NCI-H2107 (cell line): ENCODE measurements at regions not wholly inside any gene's neighbourhood (a gene's known extent, or its start where the extent isn't known, plus 50 kb on each side); places are given as distances from the start of the nearest gene placed in this dataset.
A peak's percentile ranks its signal among the peaks of the same experiment; 100 is the strongest.
"Not testable (repeated sequence)": the region's sequence is repeated elsewhere in the genome, so short reads cannot be mapped to it uniquely, and the experiment has no call there.

ENCODE experiments used
- DNase-seq: peaks from one replicate; lab custom pipeline; 2025; lab: John Stamatoyannopoulos, UW

GRCh38 chr7:91459539-91459938 is 195.3 kb downstream of the FZD1 start:
- no peak for DNase-seq

DNA sequence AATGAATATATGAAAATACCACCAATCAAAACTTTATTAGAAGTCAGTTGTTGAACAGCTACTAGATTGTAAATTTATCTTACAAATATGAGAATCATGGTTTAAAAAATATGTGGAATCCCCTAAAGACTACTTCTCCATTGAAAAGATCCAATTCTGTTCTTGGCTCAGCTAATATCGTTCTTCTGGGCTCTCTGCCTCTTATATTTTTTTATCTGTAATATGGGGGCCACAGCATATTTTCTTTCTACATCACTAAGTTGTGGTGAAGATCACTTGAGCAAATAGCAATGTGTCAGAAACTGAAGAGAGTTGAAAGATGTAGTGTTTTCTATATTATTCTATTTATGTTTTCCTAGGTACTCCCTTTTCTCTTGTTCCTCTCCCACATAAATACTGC is 198.1 kb downstream of the FZD1 start:
- DNase-seq: no peak

GRCh38 chr7:91463330-91463729 is 199.1 kb downstream of the FZD1 start:
- DNase-seq: no peak

DNA sequence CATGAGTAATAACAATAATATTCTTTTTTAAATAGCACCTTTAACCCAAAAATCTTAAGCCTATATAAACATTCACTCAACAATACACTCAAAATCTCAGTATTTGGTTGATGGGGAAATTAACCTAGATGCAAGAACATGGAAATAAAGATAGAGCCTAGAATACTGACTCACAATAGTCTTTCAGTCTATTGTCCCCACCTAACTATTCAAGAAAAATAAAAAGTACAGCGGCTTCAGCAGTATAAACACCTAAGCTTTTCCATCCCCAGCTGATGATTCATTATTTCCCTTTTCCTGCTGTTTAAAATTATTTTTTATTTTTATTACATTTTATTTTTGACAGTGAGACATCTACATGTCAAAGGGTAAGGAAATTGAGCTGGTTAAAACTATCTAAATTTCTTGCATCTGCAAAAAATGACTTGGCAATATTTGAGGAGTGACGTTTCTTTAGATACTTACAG is 201.4 kb downstream of the FZD1 start:
- no peak for DNase-seq

- DNase-seq: no peak
Observed at GRCh38 chr7:91468256-91468655, 204.0 kb downstream of the FZD1 start.

DNA sequence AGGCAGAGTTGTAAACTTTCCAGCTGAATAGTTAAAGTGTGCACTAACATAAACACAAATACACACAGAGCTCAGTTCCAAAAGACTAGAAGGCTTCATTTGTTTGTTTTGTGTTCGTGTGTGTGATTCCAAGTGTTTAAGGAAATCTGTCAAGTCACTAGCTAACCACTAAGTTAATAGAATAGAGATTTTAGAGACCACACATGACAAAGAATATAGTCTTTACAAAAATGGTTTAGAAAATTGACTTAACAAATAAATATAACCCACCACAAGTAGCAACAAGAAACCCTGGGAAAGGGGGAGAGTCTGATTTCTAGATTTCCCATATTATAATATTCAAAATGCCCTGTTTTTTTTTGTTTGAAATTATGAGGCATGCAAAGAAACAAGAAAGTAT is 209.4 kb downstream of the FZD1 start:
- DNase-seq: no peak

- DNase-seq: no peak
Observed at GRCh38 chr7:91474074-91474473, 209.8 kb downstream of the FZD1 start.

DNA sequence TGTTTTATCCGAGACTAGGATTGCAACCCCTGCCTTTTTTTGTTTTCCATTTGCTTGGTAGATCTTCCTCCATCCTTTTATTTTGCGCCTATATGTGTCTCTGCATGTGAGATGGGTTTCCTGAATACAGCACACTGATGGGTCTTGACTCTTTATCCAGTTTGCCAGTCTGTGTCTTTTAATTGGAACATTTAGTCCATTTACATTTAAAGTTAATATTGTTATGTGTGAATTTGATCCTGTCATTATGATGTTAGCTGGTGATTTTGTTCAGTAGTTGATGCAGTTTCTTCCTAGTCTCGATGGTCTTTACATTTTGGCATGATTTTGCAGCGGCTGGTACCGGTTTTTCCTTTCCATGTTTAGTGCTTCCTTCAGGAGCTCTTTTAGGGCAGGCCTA is 216.2 kb downstream of the FZD1 start:
- not testable (repeated sequence) for DNase-seq

- no peak for DNase-seq
Observed at GRCh38 chr7:91491868-91492267, 227.6 kb downstream of the FZD1 start.

- DNase-seq: no peak
Observed at GRCh38 chr7:91492317-91492716, 228.1 kb downstream of the FZD1 start.

GRCh38 chr7:91492773-91493172 is 228.5 kb downstream of the FZD1 start:
- DNase-seq: no peak

DNA sequence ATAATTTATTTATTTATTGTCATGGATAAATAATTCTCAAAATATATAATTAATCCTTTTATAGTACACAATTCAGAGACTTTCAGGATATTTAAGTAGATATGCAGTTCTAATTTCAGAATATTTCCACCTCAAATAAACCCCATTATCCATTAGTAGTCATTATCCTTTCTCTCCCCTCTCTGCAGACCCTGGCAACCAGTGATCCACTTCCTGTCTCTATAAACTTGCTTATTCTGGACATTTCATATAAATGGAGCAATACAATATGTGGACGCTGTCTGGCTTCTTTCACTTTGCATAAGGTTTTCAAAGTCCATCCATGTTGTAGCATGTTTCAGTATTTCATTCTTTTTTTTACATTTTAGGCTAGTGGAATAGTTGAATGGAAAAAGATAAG is 230.2 kb downstream of the FZD1 start:
- no peak for DNase-seq

- DNase-seq: no peak
Observed at GRCh38 chr7:91496251-91496820, 232.1 kb downstream of the FZD1 start.

DNA sequence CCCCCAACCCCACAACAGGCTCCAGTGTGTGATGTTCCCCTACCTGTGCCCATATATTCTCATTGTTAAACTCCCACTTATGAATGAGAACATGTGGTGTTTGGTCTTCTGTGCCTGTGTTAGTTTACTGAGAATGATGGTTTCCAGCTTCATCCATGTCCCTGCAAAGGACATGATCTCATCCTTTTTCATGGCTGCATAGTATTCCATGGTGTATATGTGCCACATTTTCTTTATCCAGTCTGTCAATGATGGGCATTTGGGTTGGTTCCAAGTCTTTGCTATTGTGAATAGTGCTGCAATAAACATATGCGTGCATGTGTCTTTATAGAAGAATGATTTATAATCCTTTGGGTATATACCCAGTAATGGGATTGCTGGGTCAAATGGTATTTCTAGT is 233.0 kb downstream of the FZD1 start:
- DNase-seq: not testable (repeated sequence)

- DNase-seq: no peak
Observed at GRCh38 chr7:91503934-91504555, 239.8 kb downstream of the FZD1 start.

DNA sequence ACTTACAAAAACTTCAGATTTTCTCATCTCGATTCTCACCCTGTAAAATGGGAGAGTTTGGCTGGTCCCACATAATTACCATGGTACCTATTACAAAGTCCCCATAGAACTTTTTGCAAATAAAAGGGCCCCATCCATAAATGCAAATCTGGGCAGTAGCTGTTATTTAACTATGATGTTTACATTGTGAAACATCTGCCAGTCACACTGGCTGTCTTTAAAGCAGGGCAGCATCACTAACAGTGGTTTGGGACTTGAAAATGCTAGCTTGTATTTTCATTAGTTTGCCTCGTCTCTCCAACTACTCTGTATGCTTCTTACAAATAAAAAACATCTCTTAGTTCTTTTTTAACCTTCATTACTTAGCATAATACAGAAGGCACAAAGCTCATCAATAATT is 240.7 kb downstream of the FZD1 start:
- DNase-seq: no peak

GRCh38 chr7:91506966-91507365 is 242.7 kb downstream of the FZD1 start:
- DNase-seq: not testable (repeated sequence)

- not testable (repeated sequence) for DNase-seq
Observed at GRCh38 chr7:91511861-91512260, 247.6 kb downstream of the FZD1 start.

DNA sequence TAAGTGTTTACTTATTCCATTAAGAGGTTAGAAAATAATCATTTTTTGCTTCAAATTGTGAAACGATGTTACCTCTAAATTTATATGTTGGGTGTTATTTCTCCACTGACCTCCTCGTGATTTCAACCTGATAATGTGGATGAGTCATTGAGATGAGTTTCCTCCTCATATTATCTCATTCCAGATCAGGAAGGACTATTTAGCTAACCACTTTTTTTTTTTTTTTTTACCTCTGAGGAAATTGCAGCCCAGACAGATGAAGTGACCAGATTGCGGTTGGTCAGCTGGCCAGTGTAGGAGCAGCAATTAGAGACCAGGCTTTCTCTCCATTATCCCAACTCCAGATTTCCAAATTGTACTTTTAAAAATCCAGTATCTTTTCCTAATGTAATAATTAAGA is 248.7 kb downstream of the FZD1 start:
- no peak for DNase-seq

DNA sequence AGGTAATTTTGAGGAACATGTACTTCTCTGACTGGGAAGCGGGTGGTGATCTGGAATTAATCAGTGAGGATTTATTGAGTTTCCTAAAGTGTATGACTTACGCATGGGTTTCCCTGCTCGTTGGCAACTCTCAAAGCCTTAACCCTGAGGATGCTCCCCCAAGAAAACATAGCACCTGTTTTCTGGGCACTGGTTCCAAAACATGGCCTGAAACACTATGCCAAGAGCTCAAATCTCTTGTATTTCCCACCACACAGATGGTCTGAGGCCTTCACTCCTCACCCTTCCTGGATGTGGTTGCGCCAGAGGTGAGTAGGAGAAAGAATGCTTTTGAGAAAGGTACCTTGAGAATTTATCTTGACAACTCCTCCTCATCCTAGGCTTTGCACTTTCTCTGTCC is 250.4 kb downstream of the FZD1 start:
- no peak for DNase-seq

DNA sequence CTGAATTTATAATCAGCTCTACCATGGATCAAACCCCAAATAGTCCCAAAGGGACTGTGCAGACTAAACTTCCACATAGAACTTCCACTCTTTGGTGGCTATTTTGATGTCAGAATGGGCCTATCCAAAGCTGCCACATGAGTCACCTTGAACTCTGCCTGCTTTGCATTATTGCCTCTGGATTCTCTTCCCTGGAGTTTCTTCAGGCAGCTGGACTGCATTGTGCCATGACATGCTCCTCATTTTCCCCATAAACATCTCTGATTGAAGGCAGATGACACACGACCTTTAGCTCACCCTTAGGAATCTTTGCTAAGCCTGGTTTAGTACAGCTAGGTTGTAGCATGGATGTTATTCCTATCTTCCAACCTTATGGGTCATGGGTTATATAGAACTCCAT is 251.7 kb downstream of the FZD1 start:
- DNase-seq: no peak

DNA sequence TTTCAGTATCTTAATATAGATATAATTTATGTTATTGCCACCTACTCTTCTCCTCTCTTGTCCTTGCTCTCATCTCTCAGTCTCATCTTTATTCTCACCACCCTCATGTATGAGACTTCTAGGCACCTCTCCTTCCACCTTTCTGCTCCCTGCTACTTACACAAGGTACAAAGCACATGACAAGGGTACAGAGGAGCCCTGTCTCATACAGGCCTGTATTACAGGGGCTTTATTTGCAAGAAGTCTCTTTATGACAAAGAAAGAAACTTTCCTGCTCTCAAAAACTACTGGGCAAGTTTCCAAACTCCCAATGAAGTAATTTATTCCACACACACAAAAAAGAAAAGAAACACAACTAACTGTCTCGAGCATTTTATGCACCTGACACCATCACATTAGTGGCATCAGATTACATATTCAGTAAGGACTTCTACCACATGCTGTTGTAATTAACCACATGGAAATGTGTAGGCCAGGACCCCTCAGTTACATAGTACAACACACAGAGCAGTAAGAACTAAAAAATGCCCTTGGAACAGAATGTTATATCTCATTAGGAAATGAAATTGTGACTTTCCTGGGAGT is 253.1 kb downstream of the FZD1 start:
- DNase-seq: peak; percentile 65

DNA sequence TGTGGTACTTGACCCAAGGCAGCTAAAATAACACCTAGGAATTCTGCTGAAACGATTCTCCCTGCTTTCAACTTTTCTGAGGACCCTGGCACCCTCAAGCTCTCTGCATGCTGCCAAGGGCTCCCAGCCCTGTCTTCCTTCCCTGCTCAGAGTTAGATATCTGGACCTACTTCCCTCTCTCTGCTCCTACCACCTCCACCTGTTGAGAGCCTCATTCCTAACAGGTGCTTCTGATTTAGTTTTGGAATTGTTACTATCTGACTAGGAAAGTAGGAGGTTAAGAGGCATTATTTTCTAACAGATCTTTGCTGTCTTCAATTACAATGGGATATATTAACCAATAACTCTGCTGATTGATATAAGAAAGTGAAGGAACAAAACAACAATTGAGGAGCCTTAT is 253.8 kb downstream of the FZD1 start:
- no peak for DNase-seq
